ENCODE measurements at regions not wholly inside any gene's neighbourhood (a gene's known extent, or its start where the extent isn't known, plus 50 kb on each side); places are given as distances from the start of the nearest gene placed in this dataset.
"Not testable (repeated sequence)": the region's sequence is repeated elsewhere in the genome, so short reads cannot be mapped to it uniquely, and the experiment has no call there.

DNA sequence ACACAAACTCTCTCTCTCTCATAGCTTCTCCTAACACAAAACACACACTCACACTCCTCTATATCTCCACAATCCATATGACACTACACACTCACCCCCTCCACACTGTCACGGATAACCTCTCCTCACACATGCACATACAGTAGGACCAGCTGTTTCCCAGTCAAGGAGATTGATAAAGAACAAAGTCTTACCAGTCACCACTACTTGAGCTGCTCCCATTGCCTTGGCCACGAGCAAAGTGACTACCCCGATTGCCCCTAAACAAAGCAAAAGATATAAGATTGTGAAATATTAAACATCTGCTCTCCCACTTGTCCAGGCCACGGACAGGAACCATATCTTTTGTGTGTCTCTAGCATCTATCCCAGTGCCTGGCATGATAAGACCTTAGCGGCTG, 95.8 kb downstream of the TRIM69 start:
- not testable (repeated sequence) for DNase-seq; H3K36me3 ChIP-seq (ENCODE audit: control insufficient read depth, insufficient read depth, low read length); H3K4me3 ChIP-seq (ENCODE audit: low read length); H3K9me3 ChIP-seq (replicated peaks; ENCODE audit: control insufficient read depth, low read depth, low read length); H3K27ac ChIP-seq (ENCODE audit: low read length); H3K27me3 ChIP-seq (ENCODE audit: control insufficient read depth, insufficient read depth, low read length); H3K4me1 ChIP-seq (ENCODE audit: control insufficient read depth, insufficient read depth, low read length)
- WGBS (ENCODE audit: insufficient coverage), result 89% methylated on average over 1 of the region's 5 CpGs

DNA sequence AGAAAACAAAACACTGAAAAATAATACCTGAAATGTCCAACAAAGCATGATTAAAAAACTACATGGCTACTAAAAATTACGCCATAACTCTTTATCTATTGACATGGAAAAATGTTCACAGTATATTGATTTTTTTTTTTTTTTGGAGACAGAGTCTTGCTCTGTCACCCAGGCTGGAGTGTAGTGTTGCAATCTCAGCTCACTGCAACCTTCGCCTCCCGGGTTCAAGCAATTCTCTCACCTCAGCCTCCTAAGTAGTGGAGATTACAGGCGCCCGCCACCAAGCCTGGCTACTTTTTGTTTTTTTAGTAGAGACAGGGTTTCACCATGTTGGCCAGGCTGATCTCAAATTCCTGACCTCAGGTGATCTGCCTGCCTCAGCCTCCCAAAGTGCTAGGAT, 96.8 kb downstream of the TRIM69 start:
- not testable (repeated sequence) for H3K27ac ChIP-seq (ENCODE audit: low read length); DNase-seq; H3K4me3 ChIP-seq (ENCODE audit: low read length); H3K9me3 ChIP-seq (replicated peaks; ENCODE audit: control insufficient read depth, low read depth, low read length); H3K4me1 ChIP-seq (ENCODE audit: control insufficient read depth, insufficient read depth, low read length); H3K27me3 ChIP-seq (ENCODE audit: control insufficient read depth, insufficient read depth, low read length); H3K36me3 ChIP-seq (ENCODE audit: control insufficient read depth, insufficient read depth, low read length)
- WGBS (ENCODE audit: insufficient coverage), result no CpG with 5 or more reads among the region's 5 CpGs

DNA sequence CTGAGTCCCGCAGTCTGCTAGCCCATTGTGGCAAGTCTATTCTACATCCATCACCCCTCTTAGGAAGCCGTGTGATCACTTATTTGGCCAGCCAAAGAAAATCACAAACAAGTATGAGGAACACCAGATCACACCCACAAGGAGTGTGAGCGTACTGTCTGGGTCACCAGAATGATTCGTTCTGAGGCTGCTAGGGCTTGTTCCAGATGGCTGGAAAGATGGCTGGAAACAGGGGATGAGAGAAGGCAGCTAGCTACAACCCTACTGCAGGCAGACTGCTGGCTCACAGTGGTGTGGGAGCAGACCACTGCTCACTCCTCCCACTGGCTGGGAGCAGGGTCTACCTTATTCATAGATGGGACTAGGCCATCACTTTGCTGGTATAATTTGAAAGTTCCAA, 97.4 kb downstream of the TRIM69 start:
- not testable (repeated sequence) for H3K9me3 ChIP-seq (replicated peaks; ENCODE audit: control insufficient read depth, low read depth, low read length); H3K36me3 ChIP-seq (ENCODE audit: control insufficient read depth, insufficient read depth, low read length); H3K4me3 ChIP-seq (ENCODE audit: low read length); H3K27ac ChIP-seq (ENCODE audit: low read length); DNase-seq; H3K27me3 ChIP-seq (ENCODE audit: control insufficient read depth, insufficient read depth, low read length); H3K4me1 ChIP-seq (ENCODE audit: control insufficient read depth, insufficient read depth, low read length)
- 40% methylated on average over 1 of the region's 4 CpGs for WGBS (ENCODE audit: insufficient coverage)

DNA sequence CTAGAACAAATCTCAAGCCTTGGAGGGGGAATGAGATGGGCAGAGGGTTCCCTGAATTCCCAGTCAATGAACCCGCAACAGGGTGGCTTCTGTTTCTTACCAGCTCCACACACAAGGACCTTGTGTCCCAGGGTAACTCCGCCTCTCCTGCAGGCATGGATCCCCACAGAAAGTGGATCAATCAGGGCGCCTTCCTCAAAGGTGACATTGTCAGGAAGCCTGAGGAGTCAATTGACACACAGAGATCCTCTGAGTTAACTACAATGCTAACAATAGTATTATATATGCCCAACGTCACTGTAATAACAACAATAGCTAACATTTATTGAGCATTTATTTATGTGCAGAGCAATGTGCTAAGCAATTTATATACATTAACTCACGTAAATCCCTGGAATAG, 98.8 kb downstream of the TRIM69 start:
- H3K4me1 ChIP-seq (ENCODE audit: control insufficient read depth, insufficient read depth, low read length); H3K36me3 ChIP-seq (ENCODE audit: control insufficient read depth, insufficient read depth, low read length); H3K27me3 ChIP-seq (ENCODE audit: control insufficient read depth, insufficient read depth, low read length); H3K9me3 ChIP-seq (replicated peaks; ENCODE audit: control insufficient read depth, low read depth, low read length); H3K27ac ChIP-seq (ENCODE audit: low read length); DNase-seq; H3K4me3 ChIP-seq (ENCODE audit: low read length): not testable (repeated sequence)
- no CpG with 5 or more reads among the region's 5 CpGs for WGBS (ENCODE audit: insufficient coverage)

DNA sequence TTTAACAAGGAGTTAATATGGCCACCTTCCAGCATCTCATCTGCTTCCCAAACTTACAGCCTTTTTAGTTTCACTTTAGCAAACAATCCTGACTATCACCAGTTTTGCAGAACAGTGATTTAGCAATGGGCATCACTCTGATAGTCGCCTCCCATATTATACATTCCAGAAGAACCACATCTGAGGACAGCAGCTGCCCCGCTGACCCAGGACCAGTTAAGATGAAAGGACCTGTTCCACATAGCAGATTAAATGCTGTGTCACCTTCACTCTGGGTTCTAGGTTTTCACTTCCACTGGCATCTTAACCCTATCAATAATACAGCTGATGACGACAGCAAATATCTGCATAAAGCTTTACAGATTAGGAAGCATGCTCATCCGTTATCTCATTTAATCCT, 99.8 kb downstream of the TRIM69 start:
- Histone ChIP-seq H3K4me1 (ENCODE audit: control insufficient read depth, insufficient read depth, low read length) (no peaks in the 10 kb centered on the region), H3K36me3 (ENCODE audit: control insufficient read depth, insufficient read depth, low read length) (no peaks in the 10 kb centered on the region), H3K4me3 (ENCODE audit: low read length) (no peak overlapping the region), H3K27ac (ENCODE audit: low read length) (no peak overlapping the region), H3K9me3 (replicated peaks; ENCODE audit: control insufficient read depth, low read depth, low read length) (no peaks in the 10 kb centered on the region), H3K27me3 (ENCODE audit: control insufficient read depth, insufficient read depth, low read length) (no peaks in the 10 kb centered on the region)
- WGBS (ENCODE audit: insufficient coverage), result 88% methylated on average over 2 of the region's 4 CpGs
- no peak for DNase-seq

DNA sequence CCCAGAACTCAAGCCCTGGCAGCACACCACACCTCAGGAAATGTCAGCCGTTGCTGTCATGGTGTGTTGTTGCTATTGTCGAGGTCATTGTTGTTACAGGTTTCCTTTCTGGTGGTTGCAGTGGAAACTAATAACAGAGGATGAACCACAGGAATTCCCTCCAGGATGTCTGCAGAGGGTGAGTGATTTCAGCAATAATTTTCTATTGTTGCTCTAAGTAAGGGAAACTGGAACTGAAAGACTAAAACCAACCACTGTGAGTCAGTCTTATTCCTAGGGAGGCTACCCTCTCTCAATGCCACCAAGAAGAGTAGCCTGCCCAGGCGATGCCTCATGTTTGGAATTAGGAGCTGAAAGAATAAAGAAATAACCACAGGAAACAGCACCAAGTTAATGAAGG, 102.6 kb downstream of the TRIM69 start:
- not testable (repeated sequence) for H3K36me3 ChIP-seq (ENCODE audit: control insufficient read depth, insufficient read depth, low read length); H3K4me1 ChIP-seq (ENCODE audit: control insufficient read depth, insufficient read depth, low read length); H3K27me3 ChIP-seq (ENCODE audit: control insufficient read depth, insufficient read depth, low read length); H3K9me3 ChIP-seq (replicated peaks; ENCODE audit: control insufficient read depth, low read depth, low read length); H3K4me3 ChIP-seq (ENCODE audit: low read length)
- DNase-seq, result peak; percentile 19
- H3K27ac ChIP-seq (ENCODE audit: low read length), result peak overlapping the region; percentile 47
- no CpG with 5 or more reads among the region's 3 CpGs for WGBS (ENCODE audit: insufficient coverage)

DNA sequence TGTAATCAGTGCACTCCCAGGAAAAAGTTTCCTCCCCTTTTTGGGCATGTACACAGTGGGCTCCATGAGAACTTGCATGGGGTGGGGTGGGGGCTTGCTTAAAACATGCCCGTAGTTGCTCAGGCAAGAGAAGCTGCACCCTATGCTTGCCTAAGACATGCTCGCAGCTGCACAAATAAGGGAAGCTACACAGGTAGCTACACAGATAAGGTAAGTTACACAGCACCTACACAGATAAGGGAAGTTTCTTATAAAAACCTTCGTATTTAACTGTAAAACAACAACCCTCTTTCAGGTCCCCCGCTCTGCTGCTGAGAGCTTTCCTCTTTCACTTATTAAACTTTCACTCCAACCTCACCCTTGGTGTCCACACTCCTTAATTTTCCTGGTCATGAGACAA, 105.4 kb downstream of the TRIM69 start:
- H3K4me1 ChIP-seq (ENCODE audit: control insufficient read depth, insufficient read depth, low read length); DNase-seq; H3K36me3 ChIP-seq (ENCODE audit: control insufficient read depth, insufficient read depth, low read length); H3K27me3 ChIP-seq (ENCODE audit: control insufficient read depth, insufficient read depth, low read length); H3K4me3 ChIP-seq (ENCODE audit: low read length); H3K9me3 ChIP-seq (replicated peaks; ENCODE audit: control insufficient read depth, low read depth, low read length); H3K27ac ChIP-seq (ENCODE audit: low read length): not testable (repeated sequence)
- WGBS (ENCODE audit: insufficient coverage), result 93% methylated on average over 2 of the region's 4 CpGs

DNA sequence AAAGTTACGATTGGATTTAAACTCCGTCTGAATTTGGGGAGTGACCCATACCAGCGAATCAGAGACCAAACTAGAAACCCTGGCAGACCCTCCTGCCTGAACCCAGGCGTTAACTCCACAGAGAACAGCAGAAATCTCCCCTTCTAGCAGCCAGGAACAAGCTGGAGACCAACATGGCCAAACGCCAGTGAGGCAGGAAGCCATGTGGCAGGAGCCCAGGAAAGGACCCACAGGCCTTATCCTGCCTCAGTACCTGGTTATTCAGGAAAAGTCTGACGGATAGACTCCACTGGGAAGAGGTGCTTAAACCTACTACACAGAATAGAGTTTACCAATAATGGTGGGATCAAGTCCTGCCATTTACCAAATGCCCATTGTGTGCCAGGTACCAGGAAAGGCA, 106.6 kb downstream of the TRIM69 start:
- 70% methylated on average over 3 of the region's 6 CpGs for WGBS (ENCODE audit: insufficient coverage)
- not testable (repeated sequence) for DNase-seq; H3K9me3 ChIP-seq (replicated peaks; ENCODE audit: control insufficient read depth, low read depth, low read length); H3K4me3 ChIP-seq (ENCODE audit: low read length); H3K4me1 ChIP-seq (ENCODE audit: control insufficient read depth, insufficient read depth, low read length); H3K27ac ChIP-seq (ENCODE audit: low read length); H3K27me3 ChIP-seq (ENCODE audit: control insufficient read depth, insufficient read depth, low read length); H3K36me3 ChIP-seq (ENCODE audit: control insufficient read depth, insufficient read depth, low read length)

DNA sequence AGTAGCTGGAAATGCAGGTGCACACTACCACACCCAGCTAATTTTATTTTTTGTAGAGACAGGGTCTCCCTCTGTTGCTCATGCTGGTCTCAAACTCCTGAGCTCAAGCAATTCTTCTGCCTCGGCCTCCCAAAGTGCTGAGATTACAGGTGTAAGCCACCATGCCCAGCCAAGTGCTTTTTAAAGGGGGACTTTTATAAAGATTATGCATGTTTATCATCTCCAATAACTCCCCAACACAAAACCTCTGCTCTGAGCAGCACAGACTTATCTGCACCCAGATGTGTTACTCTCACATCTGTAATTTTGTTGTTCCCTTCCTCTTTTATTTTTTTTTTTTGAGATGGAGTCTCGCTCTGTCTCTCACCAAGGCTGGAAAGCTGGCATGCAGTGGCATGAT, 108.6 kb downstream of the TRIM69 start:
- H3K36me3 ChIP-seq (ENCODE audit: control insufficient read depth, insufficient read depth, low read length); DNase-seq; H3K4me3 ChIP-seq (ENCODE audit: low read length); H3K4me1 ChIP-seq (ENCODE audit: control insufficient read depth, insufficient read depth, low read length); H3K27ac ChIP-seq (ENCODE audit: low read length); H3K27me3 ChIP-seq (ENCODE audit: control insufficient read depth, insufficient read depth, low read length); H3K9me3 ChIP-seq (replicated peaks; ENCODE audit: control insufficient read depth, low read depth, low read length): not testable (repeated sequence)
- WGBS (ENCODE audit: insufficient coverage), result 80% methylated on average over 1 of the region's 2 CpGs

DNA sequence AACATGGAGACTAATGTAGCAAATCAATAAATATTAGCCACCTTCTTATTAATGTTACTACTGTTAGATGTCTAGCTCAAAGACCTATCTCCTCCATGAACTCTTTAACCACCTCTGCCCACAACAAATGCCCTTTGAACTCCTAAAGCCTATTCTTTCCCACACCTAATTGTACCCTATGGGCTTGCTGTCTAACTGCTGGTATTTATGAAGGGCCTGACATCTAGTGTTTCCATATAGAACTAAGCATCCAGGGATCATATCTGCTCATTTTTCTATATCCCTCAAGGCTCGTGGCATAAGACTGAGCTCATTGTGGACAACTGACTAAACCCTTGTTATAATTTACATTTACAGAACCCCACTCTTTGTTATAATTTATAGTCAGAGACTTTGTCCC, 109.8 kb downstream of the TRIM69 start:
- not testable (repeated sequence) for H3K9me3 ChIP-seq (replicated peaks; ENCODE audit: control insufficient read depth, low read depth, low read length); DNase-seq; H3K4me3 ChIP-seq (ENCODE audit: low read length); H3K27me3 ChIP-seq (ENCODE audit: control insufficient read depth, insufficient read depth, low read length); H3K27ac ChIP-seq (ENCODE audit: low read length); H3K36me3 ChIP-seq (ENCODE audit: control insufficient read depth, insufficient read depth, low read length); H3K4me1 ChIP-seq (ENCODE audit: control insufficient read depth, insufficient read depth, low read length)
- no CpG with 5 or more reads among the region's 1 CpG for WGBS (ENCODE audit: insufficient coverage)

DNA sequence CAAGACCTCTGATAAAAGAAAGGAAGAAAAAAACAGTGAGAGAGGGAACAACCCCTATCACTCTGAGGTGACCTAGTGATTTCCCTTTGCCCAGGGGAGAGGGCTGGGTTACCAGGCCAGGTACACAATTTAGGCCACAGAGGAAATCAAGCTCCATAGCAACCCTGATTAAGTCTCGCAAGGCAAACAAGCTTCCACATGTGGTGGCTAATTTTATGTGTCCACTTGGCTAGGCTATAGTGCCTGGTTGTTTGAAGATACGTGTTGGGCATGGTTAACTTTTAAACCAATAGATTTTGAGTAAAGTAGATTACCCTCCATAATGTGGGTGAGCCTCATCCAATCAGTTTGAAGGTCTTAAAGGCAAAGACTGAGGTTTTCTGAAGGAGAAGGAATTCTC, 108.9 kb upstream of the TERB2 start:
- not testable (repeated sequence) for H3K27me3 ChIP-seq (ENCODE audit: control insufficient read depth, insufficient read depth, low read length); H3K27ac ChIP-seq (ENCODE audit: low read length); H3K36me3 ChIP-seq (ENCODE audit: control insufficient read depth, insufficient read depth, low read length); H3K4me1 ChIP-seq (ENCODE audit: control insufficient read depth, insufficient read depth, low read length); H3K4me3 ChIP-seq (ENCODE audit: low read length); DNase-seq; H3K9me3 ChIP-seq (replicated peaks; ENCODE audit: control insufficient read depth, low read depth, low read length)
- no CpG with 5 or more reads among the region's 2 CpGs for whole genome bisulfite sequencing (ENCODE audit: insufficient coverage)

Data from muscle of leg (tissue), 3 donors.